ENCODE measurements at regions not wholly inside any gene's neighbourhood (a gene's known extent, or its start where the extent isn't known, plus 50 kb on each side); places are given as distances from the start of the nearest gene placed in this dataset.
"Not testable (repeated sequence)": the region's sequence is repeated elsewhere in the genome, so short reads cannot be mapped to it uniquely, and the experiment has no call there.

DNA sequence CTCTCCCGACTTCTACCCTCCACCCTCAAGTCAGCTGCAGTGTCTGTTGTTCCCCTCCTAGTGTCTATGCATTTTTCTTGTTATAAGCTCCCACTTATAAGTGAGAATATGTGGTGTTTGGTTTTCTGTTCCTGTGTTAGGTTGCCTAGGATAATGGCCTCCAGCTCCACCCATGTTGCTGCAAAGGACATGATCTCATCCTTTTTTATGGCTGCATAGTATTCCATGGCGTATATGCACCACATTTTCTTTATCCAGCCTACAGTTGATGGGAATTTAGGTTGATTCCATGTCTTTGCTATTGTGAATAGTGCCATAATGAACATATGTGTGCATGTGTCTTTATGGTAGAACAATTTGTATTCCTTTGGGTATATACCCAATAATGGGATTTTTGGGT lies 80.7 kb downstream of the SPTSSA start:
- DNase-seq, result not testable (repeated sequence)

GRCh38 chr14:34380471-34380845 lies 81.6 kb downstream of the SPTSSA start:
- DNase-seq, result no peak

- no peak for DNase-seq
Observed at GRCh38 chr14:34379816-34380470, 82.1 kb downstream of the SPTSSA start.

GRCh38 chr14:34376649-34377267 lies 85.3 kb downstream of the SPTSSA start:
- DNase-seq, result no peak

GRCh38 chr14:34374998-34375740 lies 86.9 kb downstream of the SPTSSA start:
- DNase-seq, result peak; percentile 78 to 84 (median 79)

- peak in 1 of 3 donors; percentile 36 for DNase-seq
Observed at GRCh38 chr14:34373191-34373590, 88.8 kb downstream of the SPTSSA start.

GRCh38 chr14:34372786-34373185 lies 89.3 kb downstream of the SPTSSA start:
- DNase-seq, result no peak

GRCh38 chr14:34369648-34370030 lies 92.4 kb downstream of the SPTSSA start:
- no peak for DNase-seq

GRCh38 chr14:34368971-34369647 lies 92.9 kb downstream of the SPTSSA start:
- peak; percentile 73 for DNase-seq

- peak; percentile 35 to 81 (median 80) for DNase-seq
Observed at GRCh38 chr14:34368115-34368970, 93.7 kb downstream of the SPTSSA start.

DNA sequence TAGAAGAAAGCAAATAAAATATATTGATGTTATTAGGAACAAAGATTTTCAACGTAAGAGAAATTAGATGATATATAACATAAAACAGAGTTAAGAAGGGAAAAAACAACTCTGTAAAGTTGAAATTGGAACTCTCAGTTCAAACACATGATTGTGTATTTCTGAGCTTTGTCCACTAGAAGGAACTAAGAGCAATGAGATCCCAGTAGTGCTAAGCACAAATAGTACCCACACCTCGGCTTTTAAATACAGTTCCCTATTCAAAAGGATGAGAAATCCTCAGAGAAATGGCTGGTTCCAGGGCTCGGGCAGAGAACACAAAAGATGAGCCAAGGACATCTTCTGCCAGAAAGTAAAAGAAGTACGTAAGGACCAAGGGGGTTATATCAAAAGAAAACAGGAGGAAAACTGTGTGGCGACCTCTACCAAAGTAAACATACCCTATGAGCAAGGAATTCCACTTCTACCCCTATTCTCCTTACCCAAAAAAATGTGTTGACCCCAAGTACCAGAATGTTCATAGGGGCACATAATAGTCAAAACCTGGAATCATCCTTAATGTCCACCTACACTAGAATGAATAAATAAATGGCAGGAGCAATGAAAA lies 96.6 kb downstream of the SPTSSA start:
- peak; percentile 32 to 51 (median 33) for DNase-seq

- DNase-seq, result no peak
Observed at GRCh38 chr14:34364201-34364600, 97.8 kb downstream of the SPTSSA start.

- DNase-seq, result peak in 2 of 3 donors; percentile 28 to 53
Observed at GRCh38 chr14:34363733-34364134, 98.3 kb downstream of the SPTSSA start.

GRCh38 chr14:34362641-34363251 lies 99.3 kb downstream of the SPTSSA start:
- DNase-seq, result no peak

DNA sequence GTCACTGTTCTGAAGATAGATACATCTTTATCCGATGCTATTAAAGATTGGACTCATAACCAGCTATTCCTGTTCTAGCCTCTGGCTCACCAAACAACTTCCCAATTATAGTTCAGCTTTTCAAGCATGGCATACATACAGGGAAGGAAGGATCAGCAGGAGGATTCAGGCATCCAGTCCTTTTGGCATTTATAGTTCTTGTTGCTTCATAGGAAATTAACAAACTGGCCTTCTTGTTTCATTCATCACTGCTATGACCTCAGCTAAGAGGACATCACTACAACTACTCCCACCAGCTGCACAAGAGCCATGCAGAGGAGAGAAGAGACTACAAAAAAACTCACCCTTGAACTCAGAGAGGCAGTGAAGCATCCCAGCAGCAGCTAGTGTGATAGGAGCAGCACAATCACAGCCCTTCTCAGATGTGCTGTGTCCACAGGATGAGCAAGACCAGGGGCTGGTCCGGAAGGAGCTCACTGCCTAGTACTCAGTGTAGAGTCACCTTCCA lies 100.5 kb downstream of the SPTSSA start:
- peak in 2 of 3 donors; percentile 45 to 63 for DNase-seq

DNA sequence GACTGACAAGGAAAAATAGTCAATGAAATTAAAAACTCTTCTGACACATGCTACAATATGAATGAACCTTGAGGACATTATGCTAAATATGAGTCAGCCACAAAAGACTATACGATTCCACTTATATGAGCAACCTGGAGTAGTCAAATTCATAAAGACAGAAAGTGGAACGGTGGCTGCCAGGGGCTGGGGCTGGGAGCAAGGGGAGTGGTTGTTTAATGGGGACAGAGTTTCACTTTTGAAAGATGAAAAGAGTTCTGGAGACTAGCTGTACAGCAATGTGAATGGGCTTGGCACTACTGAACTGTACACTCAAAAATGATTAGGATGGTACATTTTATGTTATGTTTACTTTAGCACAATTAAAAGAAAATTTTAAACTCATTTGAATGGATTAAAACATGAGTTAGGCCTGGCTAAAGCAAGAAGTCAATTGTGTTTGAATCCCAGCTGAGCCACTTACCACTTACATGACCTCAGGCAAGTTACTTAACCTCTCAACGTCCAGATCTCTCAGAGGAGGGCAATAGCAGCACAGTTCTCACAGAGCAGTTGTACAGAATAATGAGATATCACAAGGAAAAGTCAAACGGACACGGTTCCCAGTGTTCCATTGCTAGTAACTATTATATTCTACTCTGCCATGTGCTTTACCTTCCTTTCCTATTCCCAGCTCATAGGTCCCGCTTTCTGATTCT lies 102.5 kb downstream of the SPTSSA start:
- no peak for DNase-seq

GRCh38 chr14:34356264-34356654 lies 105.8 kb downstream of the SPTSSA start:
- DNase-seq, result no peak

- DNase-seq, result no peak
Observed at GRCh38 chr14:34355584-34356263, 106.3 kb downstream of the SPTSSA start.

GRCh38 chr14:34354556-34354955 lies 107.5 kb downstream of the SPTSSA start:
- no peak for DNase-seq

DNA sequence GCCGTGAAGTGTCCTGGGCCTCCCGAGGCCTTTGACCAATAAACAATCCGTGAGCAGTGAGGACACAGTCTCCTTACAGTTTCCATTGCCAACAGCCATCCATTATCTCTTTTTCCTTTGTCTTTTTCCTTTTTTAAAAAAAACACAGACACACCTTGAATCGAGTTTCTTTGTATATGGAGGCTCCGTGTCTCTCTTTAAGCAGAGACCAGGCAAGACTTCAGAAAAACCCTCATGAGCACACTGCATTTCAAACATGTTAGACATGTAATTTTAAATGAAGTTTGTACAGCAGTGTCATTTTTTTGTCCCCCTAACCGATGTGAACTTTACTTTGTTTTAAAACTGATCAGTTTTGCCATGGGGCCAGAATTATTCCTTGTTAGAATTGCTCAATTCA lies 111.1 kb downstream of the SPTSSA start:
- no peak for DNase-seq

All from suppressor macrophage treated with lipopolysaccharide for 1 hour (primary cell).